GM19023 (cell line): ENCODE measurements at regions not wholly inside any gene's neighbourhood (a gene's known extent, or its start where the extent isn't known, plus 50 kb on each side); places are given as distances from the start of the nearest gene placed in this dataset.

Experiments used
- ATAC-seq: cut with Tn5 transposase; IDR thresholded peaks from one replicate; pipeline ENCODE4 v1.9.1; 2021; ENCODE audit warnings: mild to moderate bottlenecking, moderate library complexity; ENCODE audit not compliant: unreplicated experiment

DNA sequence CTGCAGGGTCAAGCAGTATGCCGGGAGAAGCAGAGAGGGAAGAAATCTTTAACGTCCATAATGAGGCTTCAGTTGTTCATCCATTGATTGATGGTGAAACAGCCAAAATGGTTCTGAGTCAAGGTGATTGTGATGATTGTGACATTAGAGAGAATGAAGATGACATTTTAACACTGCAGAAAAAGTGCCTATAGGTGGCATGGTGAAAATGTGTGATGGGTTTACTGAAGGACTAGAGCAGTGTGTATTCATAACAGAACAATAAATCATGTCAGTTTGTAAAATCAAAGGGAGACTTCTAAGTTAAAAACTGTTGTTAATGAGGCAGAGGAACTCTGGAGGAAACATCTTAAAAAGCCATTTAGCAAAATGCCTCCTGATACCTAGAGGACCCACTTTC lies 57.7 kb upstream of the CAND1 start:
- no peak for ATAC-seq

DNA sequence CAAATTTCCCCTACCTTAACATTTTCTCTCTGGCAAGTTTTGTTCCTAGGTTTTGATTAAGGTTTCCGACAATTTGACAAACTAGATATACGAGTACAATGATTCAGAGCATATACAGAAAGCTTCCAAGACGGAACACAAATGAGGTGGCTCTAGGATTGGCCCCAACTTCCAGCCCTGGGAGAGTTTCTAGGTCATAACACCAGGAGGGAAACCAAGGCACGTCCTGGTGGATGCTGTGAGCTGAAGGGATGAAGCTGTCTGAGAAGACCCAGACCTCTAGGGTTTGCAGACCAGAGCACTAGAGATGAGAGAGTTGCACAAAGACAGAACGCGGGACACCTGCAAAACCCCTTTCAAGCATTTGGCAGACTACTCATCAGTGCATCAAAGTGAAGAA lies 51.5 kb upstream of the CAND1 start:
- no peak for ATAC-seq
